ENCODE measurements at regions not wholly inside any gene's neighbourhood (a gene's known extent, or its start where the extent isn't known, plus 50 kb on each side); places are given as distances from the start of the nearest gene placed in this dataset.

DNA sequence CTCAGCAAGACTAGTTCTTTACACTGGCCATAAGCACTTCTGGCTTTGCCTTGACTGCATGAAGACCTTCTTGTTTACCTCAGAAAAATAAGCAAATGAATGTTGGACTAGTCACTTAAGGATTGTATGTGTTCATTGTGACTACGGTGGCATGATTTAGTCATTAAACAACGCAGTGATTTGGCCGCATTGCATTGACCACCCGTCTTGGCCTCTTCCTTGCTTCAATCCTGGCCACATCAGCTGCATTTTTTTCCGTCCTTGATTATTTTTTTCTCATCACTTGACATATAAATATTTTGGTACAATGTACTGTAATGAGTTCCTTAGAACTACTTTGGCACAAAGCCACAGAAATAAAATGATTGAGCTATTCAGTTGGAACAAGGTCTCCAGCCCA, 656.2 kb downstream of the RAB28 start:
- H3K36me3 Mint-ChIP-seq (ENCODE audit: low read depth) = no peaks in the 10 kb centered on the region
- no peak overlapping the region for H3K27ac Mint-ChIP-seq
- H3K4me3 Mint-ChIP-seq = no peak overlapping the region
- TF ChIP-seq, protein P1, sequence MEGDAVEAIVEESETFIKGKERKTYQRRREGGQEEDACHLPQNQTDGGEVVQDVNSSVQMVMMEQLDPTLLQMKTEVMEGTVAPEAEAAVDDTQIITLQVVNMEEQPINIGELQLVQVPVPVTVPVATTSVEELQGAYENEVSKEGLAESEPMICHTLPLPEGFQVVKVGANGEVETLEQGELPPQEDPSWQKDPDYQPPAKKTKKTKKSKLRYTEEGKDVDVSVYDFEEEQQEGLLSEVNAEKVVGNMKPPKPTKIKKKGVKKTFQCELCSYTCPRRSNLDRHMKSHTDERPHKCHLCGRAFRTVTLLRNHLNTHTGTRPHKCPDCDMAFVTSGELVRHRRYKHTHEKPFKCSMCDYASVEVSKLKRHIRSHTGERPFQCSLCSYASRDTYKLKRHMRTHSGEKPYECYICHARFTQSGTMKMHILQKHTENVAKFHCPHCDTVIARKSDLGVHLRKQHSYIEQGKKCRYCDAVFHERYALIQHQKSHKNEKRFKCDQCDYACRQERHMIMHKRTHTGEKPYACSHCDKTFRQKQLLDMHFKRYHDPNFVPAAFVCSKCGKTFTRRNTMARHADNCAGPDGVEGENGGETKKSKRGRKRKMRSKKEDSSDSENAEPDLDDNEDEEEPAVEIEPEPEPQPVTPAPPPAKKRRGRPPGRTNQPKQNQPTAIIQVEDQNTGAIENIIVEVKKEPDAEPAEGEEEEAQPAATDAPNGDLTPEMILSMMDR (IDR thresholded peaks at IDR 0.05) = no peak
- no peak for DNase-seq
- H3K27me3 Mint-ChIP-seq (ENCODE audit: insufficient read depth) = no peaks in the 10 kb centered on the region
- no peaks in the 10 kb centered on the region for H3K4me1 Mint-ChIP-seq (ENCODE audit: low read depth)
- peaks cover 49% of the 10 kb centered on the region for H3K9me3 Mint-ChIP-seq

DNA sequence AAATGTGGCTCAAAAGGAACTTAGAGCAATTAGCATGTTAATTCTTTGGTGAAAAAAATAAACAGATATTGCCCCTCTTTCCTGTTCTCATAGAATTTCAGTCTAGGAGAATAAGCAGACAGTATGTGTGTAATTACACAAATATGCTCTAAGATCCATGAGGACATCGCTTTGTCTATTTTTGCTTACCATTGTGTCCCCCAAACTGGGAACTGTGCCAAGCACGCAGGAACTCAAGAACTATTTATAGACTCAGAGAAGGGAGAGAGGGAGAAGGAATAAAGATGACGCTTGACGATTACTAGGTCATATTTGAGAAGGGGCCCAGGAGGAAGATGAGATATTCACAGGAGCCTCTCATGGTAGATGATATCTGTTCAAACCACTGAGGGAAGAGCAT, 692.6 kb downstream of the RAB28 start:
- TF ChIP-seq, protein P1 (IDR thresholded peaks at IDR 0.05) = no peak
- Mint-ChIP-seq H3K36me3 (ENCODE audit: low read depth) (no peaks in the 10 kb centered on the region), H3K27ac (no peak overlapping the region), H3K9me3 (peaks cover 50% of the 10 kb centered on the region), H3K4me3 (no peak overlapping the region), H3K4me1 (ENCODE audit: low read depth) (no peaks in the 10 kb centered on the region), H3K27me3 (ENCODE audit: insufficient read depth) (no peaks in the 10 kb centered on the region)
- no peak for DNase-seq

- Mint-ChIP-seq H3K4me1 (ENCODE audit: low read depth) (no peaks in the 10 kb centered on the region), H3K36me3 (ENCODE audit: low read depth) (no peaks in the 10 kb centered on the region; the same call in 1 of the 2 replicates)
Measured at GRCh38 chr4:12787261-12787660, 696.9 kb downstream of the RAB28 start.

GRCh38 chr4:12778706-12779105, 705.4 kb downstream of the RAB28 start:
- TF ChIP-seq, protein P1 (IDR thresholded peaks at IDR 0.05) = no peak
- Mint-ChIP-seq H3K27me3 (ENCODE audit: insufficient read depth) (no peaks in the 10 kb centered on the region), H3K9me3 (peaks cover 12% of the 10 kb centered on the region; the same call in 1 of the 2 replicates), H3K4me3 (no peak overlapping the region), H3K27ac (no peak overlapping the region), H3K36me3 (ENCODE audit: low read depth) (no peaks in the 10 kb centered on the region), H3K4me1 (ENCODE audit: low read depth) (no peaks in the 10 kb centered on the region)
- DNase-seq = no peak

More at GRCh38 chr4:12787261-12787660, 696.9 kb downstream of the RAB28 start:
- TF ChIP-seq, protein P1 (IDR thresholded peaks at IDR 0.05) = no peak
- DNase-seq = no peak
- Mint-ChIP-seq H3K4me3 (no peak overlapping the region), H3K27me3 (ENCODE audit: insufficient read depth) (no peaks in the 10 kb centered on the region), H3K9me3 (peaks cover 50% of the 10 kb centered on the region), H3K27ac (no peak overlapping the region)

GRCh38 chr4:12778191-12778590, 705.9 kb downstream of the RAB28 start:
- TF ChIP-seq, protein P1 (IDR thresholded peaks at IDR 0.05) = no peak
- no peak overlapping the region for H3K27ac Mint-ChIP-seq
- H3K27me3 Mint-ChIP-seq (ENCODE audit: insufficient read depth) = no peaks in the 10 kb centered on the region
- no peak overlapping the region for H3K4me3 Mint-ChIP-seq
- H3K36me3 Mint-ChIP-seq (ENCODE audit: low read depth) = no peaks in the 10 kb centered on the region
- no peaks in the 10 kb centered on the region for H3K4me1 Mint-ChIP-seq (ENCODE audit: low read depth)
- no peak for DNase-seq
- H3K9me3 Mint-ChIP-seq = peaks cover 12% of the 10 kb centered on the region; the same call in 1 of the 2 replicates

GRCh38 chr4:12770351-12770750, 713.8 kb downstream of the RAB28 start:
- Mint-ChIP-seq H3K4me1 (ENCODE audit: low read depth) (no peaks in the 10 kb centered on the region), H3K36me3 (ENCODE audit: low read depth) (no peaks in the 10 kb centered on the region), H3K27me3 (ENCODE audit: insufficient read depth) (no peaks in the 10 kb centered on the region; the same call in 1 of the 2 replicates), H3K9me3 (peaks cover 20% of the 10 kb centered on the region), H3K27ac (no peak overlapping the region), H3K4me3 (no peak overlapping the region)
- TF ChIP-seq, protein P1 (IDR thresholded peaks at IDR 0.05) = no peak
- no peak for DNase-seq
